ENCODE measurements at regions not wholly inside any gene's neighbourhood (a gene's known extent, or its start where the extent isn't known, plus 50 kb on each side); places are given as distances from the start of the nearest gene placed in this dataset.
A peak's percentile ranks its signal among the peaks of the same experiment; 100 is the strongest.

GRCh38 chr1:221164951-221165838 is 286.0 kb downstream of the HLX start:
- no peak overlapping the region for H3K4me3 ChIP-seq (ENCODE audit: low read depth, low read length)
- TF ChIP-seq, protein P1, sequence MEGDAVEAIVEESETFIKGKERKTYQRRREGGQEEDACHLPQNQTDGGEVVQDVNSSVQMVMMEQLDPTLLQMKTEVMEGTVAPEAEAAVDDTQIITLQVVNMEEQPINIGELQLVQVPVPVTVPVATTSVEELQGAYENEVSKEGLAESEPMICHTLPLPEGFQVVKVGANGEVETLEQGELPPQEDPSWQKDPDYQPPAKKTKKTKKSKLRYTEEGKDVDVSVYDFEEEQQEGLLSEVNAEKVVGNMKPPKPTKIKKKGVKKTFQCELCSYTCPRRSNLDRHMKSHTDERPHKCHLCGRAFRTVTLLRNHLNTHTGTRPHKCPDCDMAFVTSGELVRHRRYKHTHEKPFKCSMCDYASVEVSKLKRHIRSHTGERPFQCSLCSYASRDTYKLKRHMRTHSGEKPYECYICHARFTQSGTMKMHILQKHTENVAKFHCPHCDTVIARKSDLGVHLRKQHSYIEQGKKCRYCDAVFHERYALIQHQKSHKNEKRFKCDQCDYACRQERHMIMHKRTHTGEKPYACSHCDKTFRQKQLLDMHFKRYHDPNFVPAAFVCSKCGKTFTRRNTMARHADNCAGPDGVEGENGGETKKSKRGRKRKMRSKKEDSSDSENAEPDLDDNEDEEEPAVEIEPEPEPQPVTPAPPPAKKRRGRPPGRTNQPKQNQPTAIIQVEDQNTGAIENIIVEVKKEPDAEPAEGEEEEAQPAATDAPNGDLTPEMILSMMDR (IDR thresholded peaks at IDR 0.05; ENCODE audit: low read depth, low read length, missing control alignments), result no peak
- DNase-seq (ENCODE audit: low read depth), result no peak

GRCh38 chr1:221165839-221166500 is 286.7 kb downstream of the HLX start:
- no peak for DNase-seq (ENCODE audit: low read depth)
- no peak overlapping the region for H3K4me3 ChIP-seq (ENCODE audit: low read depth, low read length)
- TF ChIP-seq, protein P1 (IDR thresholded peaks at IDR 0.05; ENCODE audit: low read depth, low read length, missing control alignments), result no peak

- no peak overlapping the region for H3K4me3 ChIP-seq (ENCODE audit: low read depth, low read length)
- peak; percentile 36 for DNase-seq (ENCODE audit: low read depth)
- TF ChIP-seq, protein P1 (IDR thresholded peaks at IDR 0.05; ENCODE audit: low read depth, low read length, missing control alignments), result no peak
Measured at GRCh38 chr1:221166559-221167318, 287.5 kb downstream of the HLX start.

DNA sequence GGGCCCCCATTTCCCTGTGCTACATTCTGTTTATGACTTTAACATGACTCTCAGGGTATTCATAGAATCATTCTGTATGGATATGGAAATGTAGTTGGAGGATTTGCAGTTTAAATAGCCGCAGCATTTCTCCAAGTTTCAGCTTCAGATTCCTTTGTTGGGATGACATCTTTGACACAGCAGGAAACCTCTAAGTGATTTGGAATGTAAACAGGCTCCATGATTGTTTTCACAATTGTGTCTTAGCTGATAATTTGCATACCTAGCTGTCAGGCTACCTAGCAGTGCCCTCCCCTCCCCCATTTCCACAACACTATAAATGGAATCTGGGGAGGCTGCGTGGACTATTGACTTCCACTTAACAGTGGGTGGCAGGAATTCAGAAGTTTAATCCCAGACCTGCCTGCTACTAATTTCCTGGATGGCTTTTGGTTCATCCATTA is 290.2 kb downstream of the HLX start:
- TF ChIP-seq, protein P1 (IDR thresholded peaks at IDR 0.05; ENCODE audit: low read depth, low read length, missing control alignments), result no peak
- H3K4me3 ChIP-seq (ENCODE audit: low read depth, low read length), result no peak overlapping the region
- no peak for DNase-seq (ENCODE audit: low read depth)

DNA sequence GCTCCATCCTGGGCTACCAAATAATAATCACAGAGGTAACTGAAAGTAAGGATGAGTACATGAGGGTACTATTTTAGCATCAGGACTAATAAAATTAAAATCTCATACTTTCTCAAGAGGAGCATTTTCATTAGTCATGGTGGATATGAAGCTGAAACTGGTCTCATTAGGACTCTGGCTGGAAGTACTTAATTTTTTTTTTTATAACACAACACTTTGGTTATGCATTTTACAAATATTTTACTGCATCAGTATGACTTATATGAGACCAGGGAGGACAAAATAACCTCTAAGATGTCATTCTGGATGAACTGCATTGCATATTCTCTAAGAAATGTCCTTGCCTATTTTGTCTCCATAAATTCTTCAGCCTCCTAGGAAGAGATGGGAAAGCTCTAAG is 290.9 kb downstream of the HLX start:
- no peak for DNase-seq (ENCODE audit: low read depth)
- TF ChIP-seq, protein P1 (IDR thresholded peaks at IDR 0.05; ENCODE audit: low read depth, low read length, missing control alignments), result no peak
- H3K4me3 ChIP-seq (ENCODE audit: low read depth, low read length), result no peak overlapping the region

GRCh38 chr1:221171768-221172167 is 292.5 kb downstream of the HLX start:
- no peak overlapping the region for H3K4me3 ChIP-seq (ENCODE audit: low read depth, low read length)
- TF ChIP-seq, protein P1 (IDR thresholded peaks at IDR 0.05; ENCODE audit: low read depth, low read length, missing control alignments), result no peak
- no peak for DNase-seq (ENCODE audit: low read depth)
